HG03432 (cell line): ENCODE measurements at regions not wholly inside any gene's neighbourhood (a gene's known extent, or its start where the extent isn't known, plus 50 kb on each side); places are given as distances from the start of the nearest gene placed in this dataset.
"Not testable (repeated sequence)": the region's sequence is repeated elsewhere in the genome, so short reads cannot be mapped to it uniquely, and the experiment has no call there.

Source experiments
- ATAC-seq: cut with Tn5 transposase; IDR thresholded peaks from one replicate; pipeline ENCODE4 v1.9.1; 2021; ENCODE audit warnings: mild to moderate bottlenecking, moderate library complexity; ENCODE audit not compliant: unreplicated experiment

GRCh38 chr3:106070187-106070586 lies 201.4 kb upstream of the CBLB start:
- no peak for ATAC-seq

GRCh38 chr3:106071306-106071705 lies 202.5 kb upstream of the CBLB start:
- ATAC-seq: no peak

- not testable (repeated sequence) for ATAC-seq
These were observed 203.8 kb upstream of the CBLB start for GRCh38 chr3:106072596-106072995.

- ATAC-seq: not testable (repeated sequence)
These were observed 205.0 kb upstream of the CBLB start for GRCh38 chr3:106073806-106074205.

- ATAC-seq: not testable (repeated sequence)
These were observed 206.9 kb upstream of the CBLB start for GRCh38 chr3:106075731-106076130.

GRCh38 chr3:106078635-106079034 lies 209.8 kb upstream of the CBLB start:
- ATAC-seq: no peak

- no peak for ATAC-seq
These were observed 213.8 kb upstream of the CBLB start for GRCh38 chr3:106082616-106083015.

- ATAC-seq: peak; percentile 69
These were observed 214.4 kb upstream of the CBLB start for GRCh38 chr3:106083207-106083606.

GRCh38 chr3:106083854-106084253 lies 215.0 kb upstream of the CBLB start:
- no peak for ATAC-seq

GRCh38 chr3:106086038-106086437 lies 217.2 kb upstream of the CBLB start:
- ATAC-seq: no peak

- ATAC-seq: no peak
These were observed 217.8 kb upstream of the CBLB start for GRCh38 chr3:106086636-106087035.

GRCh38 chr3:106088304-106088703 lies 219.5 kb upstream of the CBLB start:
- ATAC-seq: no peak

GRCh38 chr3:106088899-106089298 lies 220.1 kb upstream of the CBLB start:
- no peak for ATAC-seq

- ATAC-seq: no peak
These were observed 221.0 kb upstream of the CBLB start for GRCh38 chr3:106089806-106090205.

- ATAC-seq: no peak
These were observed 224.0 kb upstream of the CBLB start for GRCh38 chr3:106092792-106093191.

GRCh38 chr3:106093616-106094015 lies 224.8 kb upstream of the CBLB start:
- no peak for ATAC-seq

- no peak for ATAC-seq
These were observed 229.1 kb upstream of the CBLB start for GRCh38 chr3:106097817-106098435.

- no peak for ATAC-seq
These were observed 234.6 kb upstream of the CBLB start for GRCh38 chr3:106103383-106103782.

- ATAC-seq: no peak
These were observed 235.3 kb upstream of the CBLB start for GRCh38 chr3:106104078-106104477.

GRCh38 chr3:106108925-106109324 lies 240.1 kb upstream of the CBLB start:
- no peak for ATAC-seq

GRCh38 chr3:106112561-106112960 lies 243.7 kb upstream of the CBLB start:
- not testable (repeated sequence) for ATAC-seq

GRCh38 chr3:106113747-106114146 lies 244.9 kb upstream of the CBLB start:
- ATAC-seq: no peak

GRCh38 chr3:106114220-106114619 lies 245.4 kb upstream of the CBLB start:
- ATAC-seq: no peak
